ENCODE measurements at regions not wholly inside any gene's neighbourhood (a gene's known extent, or its start where the extent isn't known, plus 50 kb on each side); places are given as distances from the start of the nearest gene placed in this dataset.

DNA sequence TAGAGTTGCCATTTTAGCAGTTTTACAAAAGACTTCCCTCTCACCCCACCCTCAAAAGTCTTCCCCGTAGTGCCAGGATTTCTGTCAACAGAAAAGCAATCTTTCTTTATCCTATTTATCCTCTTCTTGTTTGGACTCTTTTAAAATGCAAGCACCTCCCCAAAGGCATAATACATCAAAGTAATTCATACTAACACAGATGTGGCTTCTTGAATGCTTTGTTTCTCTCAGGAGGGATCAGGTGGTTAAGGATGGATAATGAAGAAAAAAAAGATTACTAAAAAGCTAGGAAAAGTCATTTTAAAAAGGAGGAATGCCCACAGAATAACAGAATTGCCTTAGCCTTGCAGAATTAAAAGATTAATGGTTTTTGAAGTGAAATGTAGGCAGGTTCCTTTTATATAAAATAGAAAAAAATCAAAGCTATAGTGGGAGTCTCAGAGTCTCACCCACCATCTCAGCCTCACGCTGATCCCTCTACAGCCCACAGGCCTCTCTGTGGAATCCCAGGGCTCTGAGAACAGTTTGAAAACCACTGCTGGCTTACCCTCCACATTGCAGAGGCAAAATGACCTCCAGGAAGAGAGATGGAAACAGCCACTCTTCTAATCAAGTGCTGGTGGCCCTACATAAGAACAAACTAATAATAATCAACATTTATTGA lies 102.2 kb downstream of the GCNT1 start:
- Mint-ChIP-seq H3K36me3 (ENCODE audit: insufficient read depth, unreplicated experiment) (no peaks in the 10 kb centered on the region), H3K4me3 (ENCODE audit: low read depth, unreplicated experiment) (no peak overlapping the region), H3K27me3 (ENCODE audit: unreplicated experiment) (no peaks in the 10 kb centered on the region), H3K27ac (ENCODE audit: unreplicated experiment) (no peak overlapping the region), H3K9me3 (ENCODE audit: low read depth, unreplicated experiment) (no peaks in the 10 kb centered on the region), H3K4me1 (ENCODE audit: low read depth, unreplicated experiment) (no peaks in the 10 kb centered on the region)
- CTCF ChIA-PET = no interaction called here
- TF ChIP-seq, protein P1, sequence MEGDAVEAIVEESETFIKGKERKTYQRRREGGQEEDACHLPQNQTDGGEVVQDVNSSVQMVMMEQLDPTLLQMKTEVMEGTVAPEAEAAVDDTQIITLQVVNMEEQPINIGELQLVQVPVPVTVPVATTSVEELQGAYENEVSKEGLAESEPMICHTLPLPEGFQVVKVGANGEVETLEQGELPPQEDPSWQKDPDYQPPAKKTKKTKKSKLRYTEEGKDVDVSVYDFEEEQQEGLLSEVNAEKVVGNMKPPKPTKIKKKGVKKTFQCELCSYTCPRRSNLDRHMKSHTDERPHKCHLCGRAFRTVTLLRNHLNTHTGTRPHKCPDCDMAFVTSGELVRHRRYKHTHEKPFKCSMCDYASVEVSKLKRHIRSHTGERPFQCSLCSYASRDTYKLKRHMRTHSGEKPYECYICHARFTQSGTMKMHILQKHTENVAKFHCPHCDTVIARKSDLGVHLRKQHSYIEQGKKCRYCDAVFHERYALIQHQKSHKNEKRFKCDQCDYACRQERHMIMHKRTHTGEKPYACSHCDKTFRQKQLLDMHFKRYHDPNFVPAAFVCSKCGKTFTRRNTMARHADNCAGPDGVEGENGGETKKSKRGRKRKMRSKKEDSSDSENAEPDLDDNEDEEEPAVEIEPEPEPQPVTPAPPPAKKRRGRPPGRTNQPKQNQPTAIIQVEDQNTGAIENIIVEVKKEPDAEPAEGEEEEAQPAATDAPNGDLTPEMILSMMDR (IDR thresholded peaks at IDR 0.05; ENCODE audit: unreplicated experiment) = no peak
- BruUV-seq (replicated peaks) = no TSS peak
- no peak for DNase-seq
- intact Hi-C loops (cut with micrococcal nuclease; ENCODE audit: unreplicated experiment) = no loop called here

Data from Calu3 (cell line).